VCaP (cell line): ENCODE measurements at regions not wholly inside any gene's neighbourhood (a gene's known extent, or its start where the extent isn't known, plus 50 kb on each side); places are given as distances from the start of the nearest gene placed in this dataset.

ENCODE experiments used
- H3K27ac ChIP-seq: fragments of 450-650 bp; 2 replicates; pipeline ENCODE4 v1.5.1; 2017
- TF ChIP-seq, protein P1 (sequence below): fragments of 450-650 bp; conservative IDR thresholded peaks from 2 replicates; pipeline ENCODE4 v1.5.1; 2017; ENCODE audit warnings: mild to moderate bottlenecking, moderate library complexity

DNA sequence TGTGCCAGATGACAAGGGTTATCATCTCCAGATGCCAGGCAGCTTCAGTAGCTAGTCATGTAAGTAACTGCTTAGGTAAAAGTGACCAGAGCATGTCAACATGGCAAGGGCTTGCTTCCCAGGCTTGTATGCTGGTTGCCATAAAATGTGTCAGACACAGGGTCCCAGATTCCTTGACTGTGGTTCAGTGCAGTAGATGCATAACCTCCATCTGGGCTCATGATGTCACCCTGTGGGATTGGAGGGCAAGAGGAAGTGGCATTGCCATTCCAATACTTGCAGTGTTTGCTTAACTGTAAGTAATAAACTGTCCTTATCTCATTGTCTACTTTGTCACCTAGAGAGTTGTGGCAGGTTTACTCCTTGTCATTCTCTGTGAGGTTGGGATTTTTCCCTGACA lies 226.8 kb downstream of the PCDH17 start:
- H3K27ac ChIP-seq: no peak overlapping the region
- TF ChIP-seq, protein P1, sequence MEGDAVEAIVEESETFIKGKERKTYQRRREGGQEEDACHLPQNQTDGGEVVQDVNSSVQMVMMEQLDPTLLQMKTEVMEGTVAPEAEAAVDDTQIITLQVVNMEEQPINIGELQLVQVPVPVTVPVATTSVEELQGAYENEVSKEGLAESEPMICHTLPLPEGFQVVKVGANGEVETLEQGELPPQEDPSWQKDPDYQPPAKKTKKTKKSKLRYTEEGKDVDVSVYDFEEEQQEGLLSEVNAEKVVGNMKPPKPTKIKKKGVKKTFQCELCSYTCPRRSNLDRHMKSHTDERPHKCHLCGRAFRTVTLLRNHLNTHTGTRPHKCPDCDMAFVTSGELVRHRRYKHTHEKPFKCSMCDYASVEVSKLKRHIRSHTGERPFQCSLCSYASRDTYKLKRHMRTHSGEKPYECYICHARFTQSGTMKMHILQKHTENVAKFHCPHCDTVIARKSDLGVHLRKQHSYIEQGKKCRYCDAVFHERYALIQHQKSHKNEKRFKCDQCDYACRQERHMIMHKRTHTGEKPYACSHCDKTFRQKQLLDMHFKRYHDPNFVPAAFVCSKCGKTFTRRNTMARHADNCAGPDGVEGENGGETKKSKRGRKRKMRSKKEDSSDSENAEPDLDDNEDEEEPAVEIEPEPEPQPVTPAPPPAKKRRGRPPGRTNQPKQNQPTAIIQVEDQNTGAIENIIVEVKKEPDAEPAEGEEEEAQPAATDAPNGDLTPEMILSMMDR: no peak

DNA sequence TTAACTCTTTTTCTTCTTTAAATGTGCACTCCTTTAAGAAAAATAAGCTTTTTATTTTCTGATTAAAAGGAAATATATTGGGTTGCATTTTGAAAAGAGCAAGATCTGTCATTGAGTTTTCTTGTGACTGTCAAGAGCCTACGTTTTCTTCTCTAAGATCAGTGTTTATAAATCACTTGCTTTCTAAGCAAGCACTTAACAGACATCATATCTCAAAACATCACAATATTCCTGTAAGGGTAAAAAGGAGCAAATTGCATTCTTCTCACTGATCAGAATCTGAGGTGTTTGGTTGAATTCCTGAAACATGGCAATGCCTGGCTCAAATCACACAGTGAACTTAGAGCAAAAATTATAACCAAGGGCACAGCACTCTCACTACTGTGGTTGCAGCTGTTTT lies 231.3 kb downstream of the PCDH17 start:
- H3K27ac ChIP-seq: no peak overlapping the region
- TF ChIP-seq, protein P1: no peak

DNA sequence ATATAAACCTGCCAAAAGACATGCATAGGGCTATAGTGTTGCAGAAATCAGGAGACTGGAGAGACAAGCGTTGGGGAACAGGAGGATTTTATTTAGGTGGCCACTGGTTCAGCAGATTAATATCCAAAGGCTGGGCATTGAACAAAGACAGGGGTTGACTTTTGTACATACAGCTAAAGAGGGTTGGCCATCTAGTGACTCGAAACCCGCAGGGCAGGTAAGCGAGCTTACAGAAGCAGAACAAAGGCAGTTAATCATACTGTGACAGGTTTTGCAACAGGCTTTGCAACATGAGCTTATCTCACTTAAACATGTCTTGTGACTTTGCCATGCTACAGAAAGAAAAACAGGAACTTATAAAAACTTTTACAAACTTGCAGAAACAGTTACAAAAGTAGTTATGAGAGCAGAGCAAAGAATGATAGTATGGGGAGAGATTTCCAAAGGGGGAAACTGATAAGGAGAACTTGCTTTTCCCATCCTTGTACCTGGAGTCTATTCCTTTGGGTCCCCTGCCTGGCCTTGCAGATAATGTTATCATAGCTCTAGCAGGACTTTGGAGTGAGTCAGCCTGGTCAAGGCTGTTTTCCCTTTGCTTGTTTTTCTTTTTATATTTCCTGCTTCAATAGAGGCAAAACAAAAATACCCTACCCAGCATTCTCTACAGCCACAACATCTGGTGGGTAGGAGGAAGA lies 234.2 kb downstream of the PCDH17 start:
- TF ChIP-seq, protein P1: no peak
- H3K27ac ChIP-seq: no peak overlapping the region

DNA sequence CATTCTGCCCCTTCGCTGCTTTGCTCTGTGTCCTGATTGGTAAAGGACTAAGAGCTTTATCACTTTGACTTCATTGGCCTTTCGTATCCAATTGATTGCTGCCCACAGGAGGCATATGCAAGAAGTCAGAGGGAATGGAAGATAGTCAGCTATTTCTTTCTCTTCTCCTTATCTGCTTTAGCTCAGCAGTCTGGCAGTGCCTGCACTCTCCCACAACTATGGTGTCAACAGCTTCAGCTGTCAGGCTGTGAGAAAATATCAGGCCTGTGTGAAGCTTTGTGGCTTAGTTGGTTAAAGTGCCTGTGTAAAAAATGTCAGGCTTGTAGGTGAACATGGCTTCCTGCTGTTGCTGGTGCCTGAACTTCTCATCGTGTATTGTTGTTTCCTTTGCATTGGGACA lies 243.0 kb downstream of the PCDH17 start:
- TF ChIP-seq, protein P1: no peak
- no peak overlapping the region for H3K27ac ChIP-seq

DNA sequence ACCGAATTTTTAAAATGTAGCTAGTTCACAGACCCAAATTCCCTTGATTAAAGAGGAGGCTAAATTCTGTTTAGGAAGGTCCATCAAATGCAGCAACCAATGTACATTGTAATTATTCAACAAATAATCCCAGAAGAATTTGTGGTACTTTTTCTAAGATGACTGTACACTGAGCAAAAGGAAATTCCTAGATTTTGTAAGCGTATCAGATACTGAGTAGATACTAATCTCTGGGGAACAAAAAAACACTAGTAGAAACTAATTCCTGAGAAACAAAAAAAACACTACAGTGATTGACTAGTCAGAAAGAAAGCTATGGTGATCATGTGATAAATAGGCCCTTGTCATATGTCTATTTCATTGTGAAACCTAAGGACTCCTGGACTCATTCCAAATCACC lies 246.1 kb downstream of the PCDH17 start:
- no peak overlapping the region for H3K27ac ChIP-seq
- TF ChIP-seq, protein P1: no peak

DNA sequence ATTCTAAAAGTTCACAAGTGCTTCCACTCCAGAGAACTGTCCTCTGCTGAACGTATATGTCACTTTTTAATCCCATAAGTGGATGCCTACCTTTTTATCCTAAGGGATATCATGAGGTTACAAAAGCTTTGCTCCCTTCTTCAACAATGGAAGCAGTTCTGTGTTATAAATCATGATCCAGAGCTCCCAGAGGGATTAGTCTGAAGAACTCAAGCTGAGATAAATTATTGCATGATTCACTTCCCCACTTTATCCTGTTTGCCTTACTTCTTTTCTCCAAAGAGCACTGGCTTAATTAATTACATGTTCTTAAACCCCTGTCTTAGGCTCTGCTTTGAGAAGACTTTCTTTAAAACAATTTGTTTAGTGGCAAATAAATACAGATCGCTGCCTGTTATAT lies 246.7 kb downstream of the PCDH17 start:
- no peak overlapping the region for H3K27ac ChIP-seq
- TF ChIP-seq, protein P1: no peak

DNA sequence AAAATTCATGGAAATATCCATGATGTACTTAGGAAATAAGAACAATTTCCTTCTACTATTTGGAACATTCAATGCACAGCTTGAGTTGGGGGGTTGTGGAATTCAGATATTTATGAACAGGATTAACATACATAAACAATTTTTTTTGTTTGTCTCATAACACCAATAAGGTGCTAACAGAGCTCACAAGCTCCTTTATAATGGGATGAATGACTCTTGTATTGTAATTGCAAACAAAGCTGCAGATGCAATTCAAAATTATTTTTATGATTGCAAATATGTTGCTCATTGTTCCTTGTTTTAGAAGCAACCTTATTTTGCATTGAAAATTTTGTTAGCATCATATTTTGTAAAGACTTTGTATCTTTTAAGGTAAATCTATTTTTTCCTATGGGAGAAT lies 265.7 kb downstream of the PCDH17 start:
- TF ChIP-seq, protein P1: no peak
- H3K27ac ChIP-seq: no peak overlapping the region
